Kasumi-1 (cell line): ENCODE measurements at regions not wholly inside any gene's neighbourhood (a gene's known extent, or its start where the extent isn't known, plus 50 kb on each side); places are given as distances from the start of the nearest gene placed in this dataset.

Experiments used
- DNase-seq, 2 experiments: peaks; one replicate each; lab custom pipeline; 2025; lab: John Stamatoyannopoulos, UW

DNA sequence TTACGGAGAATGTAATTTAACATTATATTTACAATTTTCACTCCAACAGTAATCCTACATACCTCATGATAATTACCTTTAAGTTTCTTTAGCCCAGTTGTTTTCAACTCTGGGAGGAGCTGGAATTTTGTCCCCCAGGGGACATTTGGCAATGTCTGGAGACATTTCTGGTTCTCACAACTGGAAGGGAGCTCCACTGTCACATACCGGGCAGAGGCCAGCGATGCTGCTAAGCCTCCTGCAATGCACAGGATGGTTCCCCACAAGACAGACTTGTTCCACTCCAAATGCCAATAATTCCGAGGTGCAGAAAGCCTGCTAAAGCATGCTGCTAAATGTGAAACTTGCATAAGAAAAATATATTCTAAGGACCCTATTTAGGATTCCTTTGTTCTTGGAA is 251.1 kb upstream of the IRX5 start:
- no peak for DNase-seq

DNA sequence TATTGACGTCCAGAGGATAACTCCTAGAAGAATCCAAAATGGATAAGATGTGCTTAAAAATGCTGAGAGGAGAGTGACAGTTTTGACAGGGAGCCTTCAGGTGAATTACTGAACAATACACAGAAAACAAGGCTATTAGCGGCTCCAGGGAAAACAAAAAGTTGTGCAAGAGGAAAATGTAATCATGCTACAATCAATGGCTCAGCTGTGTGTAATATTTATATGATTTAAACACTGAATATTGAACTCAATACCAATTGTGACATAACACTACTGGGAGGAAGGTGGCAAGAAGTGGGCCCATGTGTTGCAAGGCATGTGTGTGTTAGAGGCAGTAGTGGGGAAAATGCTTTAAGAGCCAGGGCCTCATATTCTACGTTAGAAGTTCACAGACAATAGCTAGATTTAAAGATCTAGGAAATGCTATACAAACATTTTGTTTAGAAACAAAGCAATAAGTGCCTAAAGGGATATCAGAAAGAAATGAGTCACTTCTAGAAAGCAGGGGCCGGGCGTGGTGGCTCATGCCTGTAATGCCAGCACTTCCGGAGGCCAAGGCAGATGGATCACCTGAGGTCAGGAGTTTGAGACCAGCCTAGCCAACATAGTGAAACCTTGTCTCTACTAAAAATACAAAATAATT is 253.2 kb upstream of the IRX5 start:
- no peak for DNase-seq

GRCh38 chr16:54673313-54673712 is 257.4 kb upstream of the IRX5 start:
- no peak for DNase-seq

DNA sequence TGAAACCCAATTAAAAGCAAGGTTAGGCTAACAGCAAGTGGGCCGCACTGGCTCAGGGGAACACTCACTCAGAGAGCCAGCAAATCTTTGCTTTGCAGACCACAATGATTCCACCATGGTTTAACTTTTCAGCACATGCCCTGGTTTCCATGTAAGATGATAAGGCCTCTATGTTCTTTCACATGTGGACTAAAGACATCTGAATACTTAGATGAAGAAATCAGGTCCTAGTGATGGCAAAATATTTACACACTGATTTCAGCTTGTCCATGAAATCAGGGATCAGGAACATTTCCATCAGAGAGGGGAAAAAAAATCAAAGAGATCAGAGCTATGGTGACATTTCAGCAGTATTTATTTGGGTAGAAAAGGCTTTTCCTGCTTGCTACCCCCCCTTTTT is 258.2 kb upstream of the IRX5 start:
- no peak for DNase-seq

- DNase-seq, result no peak
Observed at GRCh38 chr16:54657709-54658102, 273.0 kb upstream of the IRX5 start.

DNA sequence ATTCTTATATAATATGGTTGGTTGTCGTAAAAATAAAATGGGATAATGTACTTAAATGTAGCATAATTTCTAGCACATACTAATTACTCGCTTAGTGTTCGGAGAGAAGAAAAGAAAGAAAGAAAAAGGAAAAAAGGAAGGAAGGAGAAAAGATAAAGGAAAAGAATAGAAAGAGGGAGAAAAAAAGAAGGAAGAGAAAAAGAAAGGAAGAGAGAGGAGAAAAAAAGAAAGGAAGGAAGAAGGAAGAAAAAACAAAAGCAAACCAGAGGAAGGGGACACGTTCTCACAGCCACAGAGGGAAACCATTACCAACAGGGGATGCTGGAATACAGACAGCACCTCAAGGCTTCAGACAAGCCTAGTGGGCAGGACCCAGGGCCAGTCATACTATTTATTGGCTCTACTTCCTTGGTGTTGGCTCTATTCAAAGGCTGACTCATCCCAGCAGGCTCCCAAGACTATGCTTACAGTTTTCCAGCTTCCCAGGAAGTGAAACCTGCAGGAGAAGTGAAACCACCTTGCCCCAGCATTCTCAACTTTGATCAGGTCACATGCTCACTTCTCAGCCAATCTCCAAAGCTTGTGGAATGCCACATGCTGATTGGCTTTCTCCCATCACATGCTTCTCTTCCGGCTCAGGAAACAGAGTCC is 273.5 kb upstream of the IRX5 start:
- DNase-seq, result no peak

DNA sequence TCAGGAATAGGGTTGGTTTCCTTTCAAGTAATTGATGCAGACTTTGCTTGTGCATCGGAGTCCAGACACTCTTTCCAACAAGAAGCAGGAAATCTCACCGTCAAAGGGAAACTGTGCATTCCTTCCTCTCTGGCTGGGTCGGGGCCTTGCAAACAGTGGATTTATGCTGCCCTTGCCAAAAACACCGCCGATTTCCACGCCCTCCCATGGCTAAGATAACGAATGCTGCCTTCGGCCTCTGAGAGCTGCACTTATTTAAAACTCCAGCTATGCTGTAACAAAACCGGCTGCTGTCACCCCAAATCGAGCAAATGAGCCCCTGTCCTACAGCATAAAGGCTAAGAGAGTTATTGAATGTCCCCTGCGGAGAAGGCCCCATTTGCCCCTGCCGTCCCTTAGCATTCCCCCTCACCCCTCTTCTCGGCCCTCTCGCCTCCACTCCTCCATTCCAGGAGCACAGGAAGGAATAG is 275.5 kb upstream of the IRX5 start:
- DNase-seq, result no peak

- DNase-seq, result no peak
Observed at GRCh38 chr16:54654429-54654828, 276.2 kb upstream of the IRX5 start.

DNA sequence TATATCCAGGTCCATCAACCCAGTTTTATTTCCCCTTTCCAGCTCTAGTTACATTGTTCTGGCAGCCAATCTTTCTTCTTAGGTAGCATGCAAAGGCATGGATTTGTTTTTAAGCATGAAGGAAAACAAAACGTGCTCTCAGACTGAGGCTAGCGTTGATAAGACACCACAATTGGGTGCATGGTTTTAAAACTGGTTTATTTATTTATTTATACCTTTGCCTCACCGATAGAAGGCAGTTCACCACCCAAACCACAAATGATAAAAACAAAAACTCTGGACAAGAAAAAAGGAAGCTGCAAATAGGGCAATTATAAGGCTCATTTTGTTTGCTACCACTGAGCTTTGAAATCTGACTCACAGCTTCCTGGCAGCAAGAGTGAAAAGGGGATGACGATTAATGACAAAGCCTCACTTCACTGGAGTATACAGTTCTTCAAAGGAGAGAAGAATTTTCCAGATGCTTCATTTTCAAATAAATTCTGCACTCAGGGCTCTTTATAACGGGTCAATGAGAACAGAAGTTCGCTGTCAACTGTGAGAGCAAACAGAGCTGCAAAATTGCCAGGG is 278.4 kb upstream of the IRX5 start:
- DNase-seq, result no peak

DNA sequence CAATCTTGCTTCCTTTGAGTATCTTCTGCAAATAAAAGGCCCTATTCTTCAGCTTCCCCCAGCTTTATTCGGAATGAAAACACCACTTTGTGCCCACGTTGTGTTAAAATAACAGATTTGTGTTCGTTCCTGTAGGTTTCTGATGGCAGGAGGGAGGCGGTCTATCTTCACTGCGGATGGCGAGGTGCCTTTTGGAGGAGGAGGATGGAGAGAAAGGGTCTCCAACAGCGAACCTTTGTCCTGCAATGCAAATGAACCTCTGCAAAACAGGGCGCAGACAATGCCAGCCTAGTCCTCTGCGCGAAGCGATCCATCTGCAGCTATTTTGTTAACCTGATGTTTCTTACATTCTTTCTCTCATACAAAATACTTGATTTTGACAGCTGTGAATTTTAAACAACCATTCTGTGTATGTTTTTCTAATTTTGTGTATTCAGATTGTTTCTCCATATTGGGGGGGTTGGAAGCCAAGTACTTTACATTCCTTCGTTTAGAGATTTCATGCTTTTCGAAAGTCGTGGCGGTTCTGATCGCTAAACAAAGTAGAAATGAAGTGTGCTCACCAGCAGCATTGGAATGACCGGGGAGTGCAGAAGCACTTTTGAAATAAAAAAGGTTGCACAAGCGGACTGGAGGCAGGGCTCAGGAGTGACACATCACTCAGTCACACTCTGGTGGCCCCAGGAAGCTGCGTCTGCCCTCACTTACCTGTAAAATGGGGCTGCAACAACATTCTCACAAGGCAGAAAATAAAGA is 279.0 kb upstream of the IRX5 start:
- DNase-seq, result no peak

DNA sequence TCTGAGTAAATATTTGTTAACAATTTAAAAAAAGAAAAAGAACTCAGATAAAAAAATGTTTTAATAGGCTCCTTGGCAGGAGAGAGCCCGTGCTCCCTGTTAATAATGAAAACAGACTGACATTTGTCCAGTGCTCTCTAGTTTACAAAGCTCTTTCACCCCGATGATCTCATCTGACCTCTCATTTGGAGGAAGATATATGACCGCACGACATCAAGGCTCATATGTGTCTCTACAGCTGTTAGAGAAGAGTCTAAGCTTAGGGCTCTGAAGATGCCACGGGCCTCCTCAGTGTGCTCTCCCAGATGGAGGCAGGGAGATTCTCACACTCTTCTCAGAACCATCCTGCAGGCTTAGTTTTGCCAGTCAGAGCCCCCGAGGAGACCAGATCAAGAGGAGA is 280.8 kb upstream of the IRX5 start:
- DNase-seq, result no peak

DNA sequence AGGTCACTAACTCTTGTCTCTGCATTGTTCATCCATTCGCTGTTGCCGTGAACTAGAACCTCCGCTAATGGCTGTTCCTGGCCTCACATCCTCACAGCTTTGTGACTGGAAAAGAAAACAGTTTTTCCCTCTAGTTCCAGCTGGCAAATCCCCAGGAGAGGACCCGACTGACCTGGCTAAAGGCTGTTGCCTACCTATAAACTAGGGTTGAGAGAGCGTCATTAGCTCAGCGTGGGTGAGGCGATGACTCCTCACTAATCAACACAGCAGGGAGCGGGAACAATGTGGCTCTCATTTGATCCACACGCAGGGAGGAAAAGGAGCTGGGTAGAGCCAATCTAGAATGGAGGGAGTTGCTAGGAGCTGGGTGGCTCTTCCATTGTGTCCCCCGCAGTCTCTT is 282.1 kb upstream of the IRX5 start:
- DNase-seq, result no peak

DNA sequence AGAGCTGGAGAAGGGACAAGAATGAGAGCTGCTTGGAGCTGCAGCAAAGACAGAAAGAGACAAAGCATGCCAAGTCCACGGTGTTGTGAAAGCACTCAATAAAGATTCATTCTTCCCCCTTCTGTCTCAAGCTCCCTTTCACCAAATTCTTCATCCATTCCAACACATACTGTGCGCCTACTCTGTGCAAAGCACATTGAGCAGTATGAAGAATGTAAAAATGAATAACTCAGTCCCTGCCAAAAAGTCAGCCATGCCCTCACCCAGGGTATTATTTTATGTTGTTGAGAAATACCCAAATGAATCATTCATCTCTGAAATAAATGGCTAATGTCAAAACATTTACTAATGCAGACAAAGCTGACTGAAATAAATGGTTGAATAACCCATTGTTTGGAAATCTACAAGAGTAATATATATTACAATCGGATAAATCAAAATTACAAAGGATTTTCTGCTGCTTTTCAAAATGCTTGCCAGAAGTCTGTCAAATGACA is 282.9 kb upstream of the IRX5 start:
- no peak for DNase-seq

DNA sequence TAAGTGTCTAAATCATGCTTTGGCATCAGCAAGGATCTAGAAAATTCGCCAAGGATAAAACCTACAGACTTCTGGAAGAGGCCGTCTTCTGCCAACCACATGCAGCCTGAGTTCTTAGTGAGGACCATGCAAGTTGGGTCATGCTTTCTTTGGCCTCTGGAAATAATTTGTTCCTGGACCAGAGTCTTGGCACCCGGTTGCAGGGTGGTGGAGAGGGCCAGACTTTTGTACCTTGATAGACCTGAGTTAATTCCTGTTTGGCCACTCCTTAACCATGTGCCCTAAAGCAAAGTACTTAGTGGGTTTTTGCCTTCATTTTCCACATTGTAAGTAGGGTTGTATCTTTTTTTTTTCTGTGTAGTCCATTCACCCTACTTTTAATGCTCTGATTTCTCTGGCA is 283.4 kb upstream of the IRX5 start:
- no peak for DNase-seq

- no peak for DNase-seq
Observed at GRCh38 chr16:54645345-54645744, 285.3 kb upstream of the IRX5 start.

GRCh38 chr16:54636221-54636793 is 294.4 kb upstream of the IRX5 start:
- DNase-seq, result no peak

- DNase-seq, result no peak
Observed at GRCh38 chr16:54633943-54634362, 296.7 kb upstream of the IRX5 start.

- DNase-seq, result no peak
Observed at GRCh38 chr16:54632322-54633220, 298.1 kb upstream of the IRX5 start.

- no peak for DNase-seq
Observed at GRCh38 chr16:54631782-54632181, 298.9 kb upstream of the IRX5 start.

GRCh38 chr16:54630284-54630967 is 300.2 kb upstream of the IRX5 start:
- DNase-seq, result no peak
